Motor neuron (in vitro differentiated cells): ENCODE measurements at regions not wholly inside any gene's neighbourhood (a gene's known extent, or its start where the extent isn't known, plus 50 kb on each side); places are given as distances from the start of the nearest gene placed in this dataset.
A peak's percentile ranks its signal among the peaks of the same experiment; 100 is the strongest.
"Not testable (repeated sequence)": the region's sequence is repeated elsewhere in the genome, so short reads cannot be mapped to it uniquely, and the experiment has no call there.

ENCODE experiments used
- ATAC-seq, 8 experiments: fragments of 200-7000 bp; cut with Tn5 transposase; replicated peaks in 6 of 8; 2 replicates each; pipeline ENCODE4 v1.8.0; 2021; ENCODE audit warnings: mild to moderate bottlenecking in 8 of 8, moderate library complexity in 8 of 8
- H3K27ac ChIP-seq, 2 donors: fragments of 250-450 bp; sonication (Bioruptor Pico); 2 replicates each; pipeline ENCODE4 v1.9.0; 2021; ENCODE audit warnings: antibody characterized with exemption in 2 of 2, mild to moderate bottlenecking in 2 of 2, moderate library complexity in 1 of 2
- H3K4me1 ChIP-seq, 2 donors: fragments of 250-450 bp; sonication (Bioruptor Pico); replicated peaks in 1 of 2; 2 replicates each; pipeline ENCODE4 v1.6.1; 2021; ENCODE audit warnings: antibody characterized with exemption in 2 of 2, mild to moderate bottlenecking in 2 of 2, moderate library complexity in 1 of 2
- H3K4me3 ChIP-seq, 5 donors: fragments of 250-450 bp; sonication (Bioruptor Pico); 2 replicates each; pipeline ENCODE4 v1.9.0; 2021; ENCODE audit warnings: antibody characterized with exemption in 5 of 5, mild to moderate bottlenecking in 5 of 5, moderate library complexity in 4 of 5
- WGBS, 10 experiments: fragments of 450-650 bp; shearing (Covaris generic); methylation state at CpG; one replicate each; pipeline ENCODE4 v1.0.0; 2022; 5-methylcytosine and 5-hydroxymethylcytosine counted together
- in situ Hi-C, 9 experiments: fragments of 400-800 bp; cut with MboI; loops; one replicate each; pipeline ENCODE4 v1.15.0; 2021; ENCODE audit warnings: low sequenced_read_pairs in 9 of 9, low pct_unique_long_range_greater_than_20kb in 2 of 9; ENCODE audit not compliant: unreplicated experiment in 9 of 9

DNA sequence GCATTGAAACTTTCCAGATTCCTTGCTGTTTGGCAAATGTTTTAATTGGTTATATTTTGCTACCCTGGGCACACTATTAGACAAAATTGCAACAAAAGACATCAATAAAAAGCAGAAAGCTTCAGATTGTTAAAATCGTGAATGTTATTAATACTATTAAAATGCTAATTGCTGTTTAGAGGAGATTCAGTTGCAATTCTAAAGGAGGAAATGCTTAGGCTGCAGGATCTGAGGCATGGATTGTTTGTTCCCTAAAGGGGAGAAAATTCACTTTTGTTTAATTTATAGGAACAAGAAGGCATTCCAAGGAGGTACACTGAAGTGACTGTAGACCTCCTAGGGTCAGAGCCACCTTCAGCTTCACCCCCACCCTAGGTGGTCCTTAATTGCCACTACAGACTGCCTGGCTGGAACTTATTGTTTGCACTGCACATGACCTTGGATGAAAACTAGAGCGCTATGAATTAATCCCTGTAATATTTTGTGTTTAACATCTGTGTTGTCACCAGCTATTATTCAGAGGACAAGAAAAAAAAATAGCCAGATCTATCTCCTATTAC, 1266.9 kb upstream of the ADGRL2 start:
- peak in 3 of 8 experiments; percentile 58 to 60 (median 59) for ATAC-seq
- Histone ChIP-seq H3K4me1 (peaks cover 20 to 32% of the 10 kb centered on the region in 2 donors), H3K27ac (no peak overlapping the region), H3K4me3 (no peak overlapping the region)
- in situ Hi-C loops = no loop called here
- 0 to 22% (median 9%) methylated on average over 1 to 2 of the region's 2 CpGs; no CpG with 5 or more reads in 1 of the 10 experiments for WGBS, 10 experiments

DNA sequence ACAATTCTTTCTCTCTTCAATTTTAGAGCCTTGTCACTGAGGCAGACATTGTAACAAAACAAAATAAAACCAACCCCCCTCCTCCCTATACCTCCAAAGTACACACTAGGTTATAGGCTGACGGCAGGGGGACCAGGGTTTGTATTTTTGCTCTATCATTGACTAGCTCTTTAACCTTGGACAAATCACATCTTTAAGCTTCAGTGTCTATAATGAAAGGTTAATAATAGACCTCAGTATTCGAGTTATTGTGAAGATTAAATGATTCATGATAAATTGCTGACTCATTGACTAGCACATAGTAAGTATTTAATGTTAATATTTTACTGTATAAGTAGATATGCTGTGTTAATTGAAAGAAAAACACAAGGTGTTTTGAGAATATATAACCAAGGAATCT, 1267.6 kb upstream of the ADGRL2 start:
- H3K27ac ChIP-seq = no peak overlapping the region
- H3K4me3 ChIP-seq = no peak overlapping the region
- in situ Hi-C loops = no loop called here
- ATAC-seq = peak in 5 of 8 experiments; percentile 33 to 83 (median 73)
- peaks cover 20 to 32% of the 10 kb centered on the region in 2 donors for H3K4me1 ChIP-seq
- 0 to 72% (median 46%) methylated on average over 1 to 2 of the region's 2 CpGs; no CpG with 5 or more reads in 1 of the 10 experiments for WGBS, 10 experiments

DNA sequence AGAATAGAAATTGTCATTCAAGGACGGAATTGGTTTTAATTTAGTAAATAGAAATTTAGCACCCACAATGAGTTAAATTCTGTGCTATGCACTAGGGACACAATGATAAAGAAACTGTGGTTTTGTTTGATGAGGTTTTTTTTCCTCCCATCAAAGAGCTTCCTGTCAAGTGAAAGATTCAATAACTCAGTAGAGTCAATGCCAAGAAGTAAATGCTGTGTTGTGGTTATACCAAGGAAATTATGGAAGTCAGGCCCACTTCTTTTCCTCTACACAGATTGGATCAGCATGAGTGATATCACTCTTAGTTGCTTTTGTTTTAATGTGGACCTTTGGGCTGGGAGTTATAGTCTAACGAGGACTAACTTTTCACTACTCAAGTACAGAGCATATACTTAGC, 1269.6 kb upstream of the ADGRL2 start:
- no peak for ATAC-seq
- Histone ChIP-seq H3K4me3 (no peak overlapping the region), H3K4me1 (peaks cover 20 to 32% of the 10 kb centered on the region in 2 donors), H3K27ac (no peak overlapping the region)
- WGBS, 10 experiments = 0 to 100% (median 73%) methylated on average over 1 to 2 of the region's 2 CpGs; no CpG with 5 or more reads in 1 of the 10 experiments
- in situ Hi-C loops = no loop called here

DNA sequence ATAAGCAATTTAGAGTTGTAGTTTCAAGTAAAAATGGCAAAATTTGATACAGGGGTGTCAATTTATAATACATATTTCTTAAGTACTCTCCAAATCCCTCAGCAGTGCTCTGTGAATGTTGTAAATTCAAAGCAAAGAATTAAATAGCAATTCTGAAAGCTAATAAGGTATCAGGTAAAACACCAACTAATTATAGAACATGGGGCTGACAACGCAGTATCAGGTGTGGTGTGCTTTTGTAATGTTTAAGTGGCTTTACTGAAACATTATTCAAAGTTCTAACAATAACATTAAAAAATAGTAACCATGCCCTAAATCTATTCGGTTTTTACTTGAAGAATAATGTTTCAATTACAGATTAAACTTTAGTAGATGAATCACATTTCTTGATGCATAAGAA, 1271.2 kb upstream of the ADGRL2 start:
- Histone ChIP-seq H3K4me3 (no peak overlapping the region), H3K4me1 (peaks cover 17 to 19% of the 10 kb centered on the region in 2 donors), H3K27ac (no peak overlapping the region)
- WGBS, 10 experiments = 40 to 100% (median 83%) methylated on average over 1 to 2 of the region's 2 CpGs
- in situ Hi-C loops = no loop called here
- ATAC-seq = no peak

DNA sequence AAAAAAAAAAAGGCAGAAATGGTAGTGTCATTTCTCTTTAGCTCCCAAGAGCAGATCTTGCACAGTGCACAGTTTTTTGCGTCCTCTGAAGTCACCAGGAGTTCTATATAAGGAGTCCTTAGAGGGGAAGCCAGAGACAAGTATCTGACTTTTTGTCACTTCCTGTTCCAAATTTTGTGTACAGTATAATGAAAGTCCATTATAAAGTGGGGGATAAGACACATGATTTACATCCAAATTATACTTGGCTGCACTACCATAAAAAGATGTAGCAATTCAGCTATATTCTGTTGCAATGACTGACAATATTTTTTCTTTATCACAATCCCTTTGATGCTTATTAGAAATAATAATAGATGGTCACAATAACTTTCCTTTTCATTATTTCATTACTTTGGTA, 1276.9 kb upstream of the ADGRL2 start:
- ATAC-seq = no peak
- in situ Hi-C loops = no loop called here
- Histone ChIP-seq H3K4me1 (no peaks in the 10 kb centered on the region), H3K4me3 (no peak overlapping the region), H3K27ac (no peak overlapping the region)
- 50 to 100% (median 100%) methylated on average over 1 of the region's 1 CpG for WGBS, 10 experiments

DNA sequence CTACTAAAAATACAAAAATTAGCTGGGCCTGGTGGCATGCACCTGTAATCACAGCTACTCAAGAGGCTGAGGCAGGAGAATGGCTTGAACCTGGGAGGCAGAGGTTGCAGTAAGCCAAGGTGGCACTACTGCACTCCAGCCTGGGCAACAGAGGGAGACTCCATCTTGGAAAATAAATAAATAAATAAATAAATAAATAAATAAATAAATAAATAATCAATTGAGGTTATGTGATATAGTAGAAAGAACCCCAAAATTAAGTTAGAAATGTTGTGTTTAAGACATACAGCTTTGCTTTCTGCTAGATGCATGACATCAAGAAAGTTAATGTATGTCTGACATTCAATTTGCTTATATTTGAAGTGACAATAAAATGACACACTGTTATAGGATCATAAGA, 1277.7 kb upstream of the ADGRL2 start:
- H3K27ac ChIP-seq, in situ Hi-C loops, ATAC-seq, H3K4me3 ChIP-seq, H3K4me1 ChIP-seq: not testable (repeated sequence)

DNA sequence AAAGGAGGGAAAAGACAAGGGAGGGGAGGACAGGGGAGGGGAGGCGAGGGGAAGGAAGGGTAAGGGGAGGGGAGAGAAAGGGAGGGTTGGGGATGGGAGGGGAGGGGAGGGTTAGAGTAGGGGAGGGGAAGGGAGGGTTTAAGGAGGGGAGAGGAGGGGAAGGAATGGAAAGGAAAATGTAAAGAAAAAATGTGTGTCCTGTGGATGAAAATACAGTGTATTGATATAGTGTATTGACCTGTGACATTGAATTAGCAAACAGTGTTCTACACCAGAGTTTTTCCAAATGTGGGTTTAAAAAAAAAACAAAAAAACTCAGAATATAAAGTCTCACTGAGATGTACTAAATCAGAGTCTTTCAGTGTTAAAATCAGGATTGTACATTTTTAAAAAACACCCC, 1279.8 kb upstream of the ADGRL2 start:
- in situ Hi-C loops = no loop called here
- WGBS, 10 experiments = no CpG with 5 or more reads among the region's 1 CpG
- Histone ChIP-seq H3K27ac (no peak overlapping the region), H3K4me3 (no peak overlapping the region), H3K4me1 (no peaks in the 10 kb centered on the region)
- ATAC-seq = no peak

DNA sequence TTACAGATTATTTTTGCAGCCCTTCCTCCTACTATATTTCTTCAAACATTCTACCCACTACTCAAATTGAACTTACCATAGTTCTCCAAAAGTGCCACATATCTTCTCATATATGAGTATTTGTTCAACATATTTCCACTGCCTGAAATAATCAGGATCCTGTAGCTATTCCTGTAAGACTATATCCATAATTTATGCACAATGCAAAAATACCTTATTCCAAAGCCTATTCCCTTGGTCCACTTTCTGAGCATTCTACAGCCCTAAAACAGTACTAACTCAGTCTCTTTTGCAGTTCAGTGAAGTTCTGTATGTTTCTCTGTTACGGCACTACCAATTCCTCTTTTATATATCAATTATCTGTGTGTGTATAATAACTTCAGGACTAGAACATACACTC, 1283.7 kb upstream of the ADGRL2 start:
- WGBS, 10 experiments = 0 to 100% (median 63%) methylated on average over 1 of the region's 1 CpG; no CpG with 5 or more reads in 2 of the 10 experiments
- Histone ChIP-seq H3K4me3 (no peak overlapping the region), H3K27ac (no peak overlapping the region), H3K4me1 (no peaks in the 10 kb centered on the region)
- peak in 3 of 8 experiments; percentile 78 to 88 (median 79) for ATAC-seq
- in situ Hi-C loops = no loop called here

DNA sequence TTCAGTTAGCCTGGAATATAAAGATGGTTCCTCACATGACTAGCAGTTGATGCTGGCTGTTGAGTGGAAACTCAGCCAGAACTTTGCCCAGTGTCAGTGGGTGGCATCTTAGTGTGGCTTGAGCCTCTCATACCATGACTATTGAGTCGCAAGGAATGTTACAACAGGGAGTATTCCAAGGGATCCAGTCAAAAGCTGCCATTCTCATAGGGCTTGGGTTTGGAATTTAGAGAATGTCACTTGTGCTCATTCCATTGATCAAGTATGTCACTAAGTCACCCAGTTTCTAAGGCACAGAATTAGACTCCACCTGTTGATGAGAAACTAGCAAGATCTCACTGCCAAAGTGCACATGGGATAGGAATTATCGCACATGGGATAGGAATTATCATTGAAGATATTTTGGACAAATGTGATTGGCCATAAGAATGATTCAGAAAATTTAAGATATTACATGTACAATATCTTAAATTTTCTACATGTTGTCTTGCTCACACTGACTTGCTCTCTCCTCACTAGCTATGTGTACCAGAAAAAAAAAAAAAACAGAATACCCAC, 1290.7 kb upstream of the ADGRL2 start:
- no peak overlapping the region for H3K4me3 ChIP-seq
- H3K27ac ChIP-seq = no peak overlapping the region
- in situ Hi-C loops = no loop called here
- WGBS, 10 experiments = 6 to 100% (median 93%) methylated on average over 1 to 2 of the region's 2 CpGs
- H3K4me1 ChIP-seq = no peaks in the 10 kb centered on the region
- ATAC-seq = no peak

DNA sequence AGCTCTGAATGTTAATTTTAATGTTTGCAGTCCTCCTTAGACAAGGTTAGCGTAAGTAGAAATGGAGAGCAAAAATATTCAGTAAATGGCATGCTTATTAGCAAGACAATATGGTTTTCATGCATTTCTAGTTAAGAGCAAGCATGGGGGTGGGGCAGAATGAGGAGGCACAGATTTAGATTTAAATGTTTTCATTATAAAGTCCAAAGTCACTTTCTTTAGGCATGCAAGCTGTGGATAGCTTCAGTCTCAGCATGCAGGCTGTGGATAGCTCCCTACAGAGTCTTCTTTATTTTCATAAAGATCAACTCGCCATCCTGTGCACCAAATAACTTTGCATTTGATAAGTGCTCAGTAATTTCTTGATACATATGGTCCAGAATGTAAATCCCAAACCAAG, 1294.5 kb upstream of the ADGRL2 start:
- in situ Hi-C loops = no loop called here
- no peak overlapping the region for H3K27ac ChIP-seq
- 0 to 86% (median 65%) methylated on average over 1 to 2 of the region's 2 CpGs for WGBS, 10 experiments
- H3K4me1 ChIP-seq = no peaks in the 10 kb centered on the region
- peak in 2 of 8 experiments; percentile 16 to 20 for ATAC-seq
- H3K4me3 ChIP-seq = no peak overlapping the region

DNA sequence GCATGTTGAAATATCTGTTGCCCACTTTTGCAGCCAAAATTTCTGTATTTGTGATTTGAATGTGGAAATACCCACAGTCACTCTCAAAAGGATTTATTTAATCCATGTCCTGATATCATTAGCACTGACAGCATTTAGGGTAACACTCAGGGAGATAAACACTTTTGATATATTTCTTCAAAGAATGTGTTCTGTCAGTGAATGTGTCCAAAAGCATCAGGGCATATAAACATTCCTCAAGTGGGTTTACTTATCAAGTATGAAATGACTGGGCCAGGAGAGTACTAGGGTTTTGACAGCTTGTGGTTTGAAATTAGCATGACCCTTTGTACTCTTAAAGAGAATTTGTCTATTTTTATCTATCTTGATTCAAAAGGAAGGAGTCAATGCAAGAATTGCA, 1302.1 kb upstream of the ADGRL2 start:
- H3K27ac ChIP-seq = no peak overlapping the region
- H3K4me3 ChIP-seq = no peak overlapping the region
- no peak for ATAC-seq
- no peaks in the 10 kb centered on the region for H3K4me1 ChIP-seq
- in situ Hi-C loops = loop anchor here in 1 of 9 experiments (25.0 kb wide), 1 partner anchor 111 kb away; no protein-coding TSS in a partner anchor

DNA sequence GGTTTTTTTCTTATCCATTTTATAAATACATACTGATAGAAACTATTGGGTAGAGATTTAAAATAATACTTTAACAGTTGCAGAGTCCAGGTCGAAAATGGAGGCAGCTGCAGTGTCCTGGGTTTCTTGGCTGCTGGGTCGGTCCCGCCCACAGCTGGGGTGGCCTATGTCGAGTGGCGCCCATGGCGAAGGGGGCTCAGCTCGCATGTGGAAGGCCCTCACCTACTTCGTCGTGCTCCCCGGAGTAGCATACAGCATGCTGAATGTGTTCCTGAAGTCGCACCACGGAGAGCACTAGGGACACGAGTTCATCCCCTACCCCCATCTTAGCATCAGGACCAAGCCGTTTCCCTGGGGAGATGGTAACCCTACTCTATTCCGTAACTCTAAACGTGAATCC, 1304.9 kb upstream of the ADGRL2 start:
- H3K27ac ChIP-seq = no peak overlapping the region
- no peak for ATAC-seq
- in situ Hi-C loops = loop anchor here in 1 of 9 experiments (25.0 kb wide), 1 partner anchor 109 kb away; no protein-coding TSS in a partner anchor
- no peak overlapping the region for H3K4me3 ChIP-seq
- WGBS, 10 experiments = 30 to 99% (median 90%) methylated on average over 2 to 16 of the region's 16 CpGs; no CpG with 5 or more reads in 3 of the 10 experiments
- H3K4me1 ChIP-seq = no peaks in the 10 kb centered on the region

DNA sequence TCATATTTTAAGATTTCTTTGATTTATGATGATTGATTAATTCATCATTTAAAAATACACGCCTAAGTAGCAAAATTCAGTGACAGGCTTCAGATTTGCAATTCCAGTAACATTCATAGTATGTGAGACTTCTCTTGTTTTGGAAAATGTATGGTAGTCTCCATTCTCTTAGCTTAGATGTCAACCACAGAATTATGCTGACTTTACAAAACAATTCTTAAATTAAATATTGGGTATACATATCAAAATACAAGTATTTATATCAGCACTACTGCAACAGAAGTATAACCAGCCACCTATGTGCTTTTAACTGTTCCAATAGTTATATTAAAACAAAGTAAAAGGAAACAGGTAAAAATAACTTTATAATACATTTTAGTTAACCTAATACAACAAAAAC, 1328.6 kb upstream of the ADGRL2 start:
- WGBS, 10 experiments = 33 to 100% (median 92%) methylated on average over 1 of the region's 1 CpG; no CpG with 5 or more reads in 2 of the 10 experiments
- no peak for ATAC-seq
- Histone ChIP-seq H3K27ac (no peak overlapping the region), H3K4me3 (no peak overlapping the region), H3K4me1 (no peaks in the 10 kb centered on the region)
- in situ Hi-C loops = no loop called here

DNA sequence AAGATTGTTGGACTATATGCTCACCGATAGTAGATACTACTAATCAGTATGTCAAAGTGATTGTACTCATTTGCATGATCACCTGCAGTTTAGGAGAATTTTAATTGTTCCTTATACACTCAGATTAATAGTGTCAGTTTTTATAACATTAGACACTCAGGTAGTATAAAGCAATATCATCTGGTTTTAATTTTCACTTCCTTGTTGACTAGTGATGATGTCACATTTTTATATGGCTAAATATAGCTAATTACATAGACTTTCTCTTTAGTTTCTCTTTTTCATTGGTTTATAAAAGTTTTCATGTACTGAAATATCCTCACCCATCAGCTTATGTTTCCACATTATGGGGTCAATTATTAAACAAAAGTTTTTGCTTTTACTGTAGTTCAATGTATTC, 1332.4 kb upstream of the ADGRL2 start:
- Histone ChIP-seq H3K4me3 (no peak overlapping the region), H3K27ac (no peak overlapping the region), H3K4me1 (no peaks in the 10 kb centered on the region)
- WGBS, 10 experiments = 31 to 100% (median 100%) methylated on average over 1 of the region's 1 CpG; no CpG with 5 or more reads in 3 of the 10 experiments
- in situ Hi-C loops = no loop called here
- no peak for ATAC-seq
